AG09319 (cell line): ENCODE measurements at regions not wholly inside any gene's neighbourhood (a gene's known extent, or its start where the extent isn't known, plus 50 kb on each side); places are given as distances from the start of the nearest gene placed in this dataset.

Experiments used
- DNase-seq: peaks from one replicate; pipeline ENCODE4 v3.0.0-alpha.2; 2010; ENCODE audit warnings: low read depth; ENCODE audit errors: extremely low read depth
- TF ChIP-seq, protein P1 (sequence below): IDR thresholded peaks from 2 replicates; pipeline ENCODE4 v1.5.1; 2011; ENCODE audit warnings: low read depth, mild to moderate bottlenecking, inconsistent platforms, low read length, moderate library complexity

DNA sequence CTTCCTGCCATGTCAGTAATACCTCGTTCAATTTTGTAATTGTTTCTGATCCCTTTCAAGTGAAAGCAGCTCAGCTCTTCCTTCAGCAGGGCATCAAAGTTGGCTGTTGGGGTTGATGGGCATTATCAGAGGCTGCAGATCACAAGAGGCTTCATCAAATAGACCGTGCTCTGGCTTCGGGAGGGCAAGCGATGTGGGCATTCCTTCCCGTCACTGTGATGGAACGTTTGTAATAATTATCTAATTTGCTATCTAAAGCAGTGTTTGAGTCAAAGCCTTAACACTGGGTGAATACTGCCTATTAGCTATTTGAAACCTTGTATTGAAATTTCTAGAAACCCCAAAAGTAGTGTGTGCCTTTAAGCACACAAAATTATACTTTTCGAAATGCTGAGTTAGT lies 170.1 kb downstream of the OTUD1 start:
- DNase-seq = no peak
- TF ChIP-seq, protein P1, sequence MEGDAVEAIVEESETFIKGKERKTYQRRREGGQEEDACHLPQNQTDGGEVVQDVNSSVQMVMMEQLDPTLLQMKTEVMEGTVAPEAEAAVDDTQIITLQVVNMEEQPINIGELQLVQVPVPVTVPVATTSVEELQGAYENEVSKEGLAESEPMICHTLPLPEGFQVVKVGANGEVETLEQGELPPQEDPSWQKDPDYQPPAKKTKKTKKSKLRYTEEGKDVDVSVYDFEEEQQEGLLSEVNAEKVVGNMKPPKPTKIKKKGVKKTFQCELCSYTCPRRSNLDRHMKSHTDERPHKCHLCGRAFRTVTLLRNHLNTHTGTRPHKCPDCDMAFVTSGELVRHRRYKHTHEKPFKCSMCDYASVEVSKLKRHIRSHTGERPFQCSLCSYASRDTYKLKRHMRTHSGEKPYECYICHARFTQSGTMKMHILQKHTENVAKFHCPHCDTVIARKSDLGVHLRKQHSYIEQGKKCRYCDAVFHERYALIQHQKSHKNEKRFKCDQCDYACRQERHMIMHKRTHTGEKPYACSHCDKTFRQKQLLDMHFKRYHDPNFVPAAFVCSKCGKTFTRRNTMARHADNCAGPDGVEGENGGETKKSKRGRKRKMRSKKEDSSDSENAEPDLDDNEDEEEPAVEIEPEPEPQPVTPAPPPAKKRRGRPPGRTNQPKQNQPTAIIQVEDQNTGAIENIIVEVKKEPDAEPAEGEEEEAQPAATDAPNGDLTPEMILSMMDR = no peak

DNA sequence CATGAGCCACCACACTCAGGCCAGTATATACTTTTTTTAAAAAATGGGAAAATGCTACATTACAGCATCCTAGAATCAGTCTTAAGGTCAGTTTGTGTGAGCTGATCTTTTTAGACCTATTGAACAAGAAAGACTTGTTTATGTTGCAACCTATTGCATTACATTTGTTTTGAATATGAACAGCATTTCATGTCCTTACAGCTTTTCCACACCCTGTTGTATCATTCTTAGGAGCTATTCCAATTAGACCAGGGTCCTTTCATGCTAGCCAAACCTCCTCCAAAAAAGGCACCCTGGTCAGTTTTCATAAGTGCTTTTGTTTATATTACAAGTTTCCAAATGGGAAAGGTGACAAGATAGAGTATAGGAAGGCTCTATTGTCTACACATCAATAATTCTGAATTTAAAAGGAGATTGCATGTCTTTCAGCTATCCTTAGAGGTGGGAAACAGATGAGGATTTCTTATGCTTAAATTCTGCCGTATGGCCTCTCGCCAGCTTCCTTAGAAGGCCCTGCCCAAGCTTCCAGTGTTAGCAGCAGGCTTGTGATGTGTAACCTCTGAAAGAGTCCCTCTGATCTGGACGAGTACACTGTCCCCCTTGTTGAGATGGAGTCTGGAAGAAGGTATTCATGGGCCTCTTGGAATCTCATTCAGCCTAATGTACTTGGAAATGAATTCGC lies 171.9 kb downstream of the OTUD1 start:
- TF ChIP-seq, protein P1 = no peak
- peak; percentile 28 for DNase-seq

GRCh38 chr10:23611308-23612029 lies 172.6 kb downstream of the OTUD1 start:
- TF ChIP-seq, protein P1 = no peak
- DNase-seq = no peak

- TF ChIP-seq, protein P1 = no peak
- no peak for DNase-seq
These were observed 175.0 kb downstream of the OTUD1 start for GRCh38 chr10:23613900-23614299.

DNA sequence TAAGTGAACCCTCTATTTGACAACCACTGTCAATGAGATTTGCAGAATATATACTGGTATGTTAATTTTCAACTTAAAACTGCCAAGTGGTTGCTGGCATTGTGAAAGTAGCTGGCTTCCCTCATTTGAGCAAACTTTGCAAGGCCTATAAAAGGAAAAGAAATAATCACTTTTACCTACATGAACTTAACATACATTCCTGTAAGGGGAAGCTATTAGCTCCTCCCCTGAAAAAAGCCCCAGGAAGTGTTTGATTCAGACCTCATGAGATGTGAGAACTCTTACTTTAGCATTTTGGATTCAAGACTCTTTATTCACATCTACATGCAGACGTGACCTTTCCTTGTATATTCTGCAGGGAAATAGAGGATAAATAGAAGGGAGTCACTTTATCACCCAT lies 175.6 kb downstream of the OTUD1 start:
- no peak for DNase-seq
- TF ChIP-seq, protein P1 = no peak

GRCh38 chr10:23630376-23630775 lies 191.5 kb downstream of the OTUD1 start:
- DNase-seq = no peak
- TF ChIP-seq, protein P1 = no peak

- TF ChIP-seq, protein P1 = no peak
- peak; percentile 62 for DNase-seq
These were observed 192.0 kb downstream of the OTUD1 start for GRCh38 chr10:23630885-23631284.
